Neural cell (in vitro differentiated cells): ENCODE measurements at regions not wholly inside any gene's neighbourhood (a gene's known extent, or its start where the extent isn't known, plus 50 kb on each side); places are given as distances from the start of the nearest gene placed in this dataset.

Experiments
- H2AFZ ChIP-seq: fragments of 200-600, 300-800 bp; sonication (generic), shearing (Covaris generic); 2 replicates; pipeline ENCODE4 v1.6.0; 2014; ENCODE audit warnings: low read depth, mild to moderate bottlenecking, antibody characterized with exemption, low read length, moderate library complexity
- H3F3A ChIP-seq: fragments of 200-600 bp; shearing (Covaris generic); 2 replicates; pipeline ENCODE4 v1.6.1; 2016; ENCODE audit warnings: mild to moderate bottlenecking, moderate library complexity, mixed read lengths, antibody characterized with exemption, low read length; ENCODE audit not compliant: insufficient read depth, poor library complexity, severe bottlenecking
- H3K27ac ChIP-seq: fragments of 200-600, 300-800 bp; sonication (generic), shearing (Covaris generic); 2 replicates; pipeline ENCODE4 v1.5.1; 2014; ENCODE audit warnings: mild to moderate bottlenecking, low read length, moderate library complexity
- H3K27me3 ChIP-seq: fragments of 300-800, 200-600 bp; sonication (generic), shearing (Covaris generic); 2 replicates; pipeline ENCODE4 v1.6.0; 2014; ENCODE audit warnings: mild to moderate bottlenecking, low read depth, low read length, moderate library complexity; ENCODE audit not compliant: insufficient read depth
- H3K36me3 ChIP-seq: fragments of 300-800, 200-600 bp; sonication (generic), shearing (Covaris generic); 2 replicates; pipeline ENCODE4 v1.5.1; 2014; ENCODE audit warnings: mild to moderate bottlenecking, antibody characterized with exemption, low read length, moderate library complexity; ENCODE audit not compliant: insufficient read depth
- H3K4me2 ChIP-seq: fragments of 300-800, 200-600 bp; sonication (generic), shearing (Covaris generic); 2 replicates; pipeline ENCODE4 v1.6.0; 2014; ENCODE audit warnings: mild to moderate bottlenecking, low read length
- H3K4me3 ChIP-seq: fragments of 300-800, 200-600 bp; sonication (generic), shearing (Covaris generic); 2 replicates; pipeline ENCODE4 v1.5.1; 2014; ENCODE audit warnings: mild to moderate bottlenecking, low read length, moderate library complexity
- H3K79me2 ChIP-seq: fragments of 200-600 bp; shearing (Covaris generic); replicated peaks from 2 replicates; pipeline ENCODE4 v1.6.0; 2014; ENCODE audit warnings: mild to moderate bottlenecking, low read length, moderate library complexity; ENCODE audit not compliant: insufficient read depth
- H3K9ac ChIP-seq: fragments of 300-800, 200-600 bp; sonication (generic), shearing (Covaris generic); 2 replicates; pipeline ENCODE4 v1.6.1; 2016; ENCODE audit warnings: mild to moderate bottlenecking, low read length, mixed read lengths
- H3K9me2 ChIP-seq: fragments of 200-600 bp; shearing (Covaris generic); 2 replicates; pipeline ENCODE4 v1.6.1; 2016; ENCODE audit warnings: mild to moderate bottlenecking, low read length, mixed read lengths; ENCODE audit not compliant: insufficient read depth
- H3K9me3 ChIP-seq: fragments of 200-600, 300-800 bp; sonication (generic), shearing (Covaris generic); 2 replicates; pipeline ENCODE4 v1.6.1; 2016; ENCODE audit warnings: mild to moderate bottlenecking, mixed run types, low read length, moderate library complexity, mixed read lengths
- H4K20me1 ChIP-seq: fragments of 200-600 bp; shearing (Covaris generic); 2 replicates; pipeline ENCODE4 v1.6.1; 2016; ENCODE audit warnings: mild to moderate bottlenecking, mixed run types; ENCODE audit not compliant: insufficient read depth
- EP300 ChIP-seq: fragments of 450-650 bp; conservative IDR thresholded peaks from 2 replicates; pipeline ENCODE4 v1.6.1; 2014; ENCODE audit warnings: antibody characterized with exemption, mild to moderate bottlenecking, moderate library complexity; ENCODE audit not compliant: poor library complexity, severe bottlenecking
- EZH2 ChIP-seq: fragments of 200-600, 300-800 bp; shearing (Covaris generic), sonication (generic); IDR thresholded peaks from 2 replicates; pipeline ENCODE4 v1.6.1; 2014; ENCODE audit warnings: antibody characterized with exemption, low read length, borderline replicate concordance, mild to moderate bottlenecking; ENCODE audit not compliant: insufficient read depth, poor library complexity, severe bottlenecking
- MXI1 ChIP-seq: fragments of 450-650 bp; conservative IDR thresholded peaks from 2 replicates; pipeline ENCODE4 v1.6.1; 2014; ENCODE audit warnings: antibody characterized with exemption, mild to moderate bottlenecking; ENCODE audit not compliant: poor library complexity, severe bottlenecking
- POLR2AphosphoS5 ChIP-seq: IDR thresholded peaks from 2 replicates; pipeline ENCODE4 v1.6.1; 2012
- RAD21 ChIP-seq: fragments of 450-650 bp; conservative IDR thresholded peaks from 2 replicates; pipeline ENCODE4 v1.6.1; 2014; ENCODE audit warnings: antibody characterized with exemption, mild to moderate bottlenecking, moderate library complexity
- REST ChIP-seq: IDR thresholded peaks from 2 replicates; pipeline ENCODE4 v1.6.1; 2012; ENCODE audit warnings: borderline replicate concordance
- SMC3 ChIP-seq: fragments of 450-650 bp; conservative IDR thresholded peaks from 2 replicates; pipeline ENCODE4 v1.6.1; 2014; ENCODE audit warnings: antibody characterized with exemption, mild to moderate bottlenecking, moderate library complexity; ENCODE audit not compliant: poor library complexity
- TAF1 ChIP-seq: IDR thresholded peaks from 2 replicates; pipeline ENCODE4 v1.6.1; 2012; ENCODE audit warnings: low read depth
- TF ChIP-seq, protein P1 (sequence below): fragments of 450-650 bp; IDR thresholded peaks from 2 replicates; pipeline ENCODE4 v1.5.1; 2014; ENCODE audit warnings: antibody characterized with exemption, mild to moderate bottlenecking, moderate library complexity; ENCODE audit not compliant: poor library complexity, severe bottlenecking

DNA sequence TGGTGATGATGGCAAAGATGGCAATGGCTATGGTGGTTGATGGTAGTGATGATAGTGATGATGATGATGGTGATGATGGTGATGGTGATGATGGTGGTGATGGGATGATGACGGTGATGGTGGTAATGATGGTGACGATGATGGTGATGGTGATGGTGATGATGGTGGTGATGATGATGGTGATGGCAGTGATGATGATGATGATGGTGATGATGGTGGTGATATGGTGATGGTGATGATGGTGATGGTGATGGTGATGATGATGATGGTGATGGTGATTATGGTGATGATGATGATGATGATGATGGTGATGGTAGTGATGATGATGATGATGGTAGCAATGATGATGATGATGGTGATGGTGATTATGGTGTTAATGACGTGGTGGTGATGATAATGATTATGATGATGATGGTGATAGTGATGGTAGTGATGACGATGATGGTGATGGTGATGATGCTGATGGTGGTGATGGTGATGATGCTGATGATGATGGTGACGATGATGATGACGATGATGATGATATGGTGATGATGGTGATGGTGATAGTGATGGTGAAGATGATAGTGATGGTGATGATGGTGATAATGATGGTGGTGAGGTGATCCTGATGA, 232.1 kb downstream of the BRD1 start:
- Histone ChIP-seq H3K4me2 (no peak overlapping the region), H3K4me3 (no peak overlapping the region), H3K27ac (no peak overlapping the region), H3K9me3 (peaks cover 6% of the 10 kb centered on the region), H3K9me2 (no peaks in the 10 kb centered on the region), H4K20me1 (no peaks in the 10 kb centered on the region), H3K27me3 (no peaks in the 10 kb centered on the region), H3F3A (no peaks in the 10 kb centered on the region), H3K79me2 (no peaks in the 10 kb centered on the region), H2AFZ (no peak overlapping the region), H3K36me3 (no peaks in the 10 kb centered on the region), H3K9ac (no peak overlapping the region)
- TF ChIP-seq REST (no peak), MXI1 (no peak), TAF1 (no peak), EP300 (no peak), SMC3 (no peak), POLR2AphosphoS5 (no peak), RAD21 (no peak), EZH2 (no peak)
- TF ChIP-seq, protein P1, sequence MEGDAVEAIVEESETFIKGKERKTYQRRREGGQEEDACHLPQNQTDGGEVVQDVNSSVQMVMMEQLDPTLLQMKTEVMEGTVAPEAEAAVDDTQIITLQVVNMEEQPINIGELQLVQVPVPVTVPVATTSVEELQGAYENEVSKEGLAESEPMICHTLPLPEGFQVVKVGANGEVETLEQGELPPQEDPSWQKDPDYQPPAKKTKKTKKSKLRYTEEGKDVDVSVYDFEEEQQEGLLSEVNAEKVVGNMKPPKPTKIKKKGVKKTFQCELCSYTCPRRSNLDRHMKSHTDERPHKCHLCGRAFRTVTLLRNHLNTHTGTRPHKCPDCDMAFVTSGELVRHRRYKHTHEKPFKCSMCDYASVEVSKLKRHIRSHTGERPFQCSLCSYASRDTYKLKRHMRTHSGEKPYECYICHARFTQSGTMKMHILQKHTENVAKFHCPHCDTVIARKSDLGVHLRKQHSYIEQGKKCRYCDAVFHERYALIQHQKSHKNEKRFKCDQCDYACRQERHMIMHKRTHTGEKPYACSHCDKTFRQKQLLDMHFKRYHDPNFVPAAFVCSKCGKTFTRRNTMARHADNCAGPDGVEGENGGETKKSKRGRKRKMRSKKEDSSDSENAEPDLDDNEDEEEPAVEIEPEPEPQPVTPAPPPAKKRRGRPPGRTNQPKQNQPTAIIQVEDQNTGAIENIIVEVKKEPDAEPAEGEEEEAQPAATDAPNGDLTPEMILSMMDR: no peak

- Histone ChIP-seq H3K9me2 (no peaks in the 10 kb centered on the region), H3K27ac (no peak overlapping the region), H3K9me3 (peaks cover 6% of the 10 kb centered on the region), H3K36me3 (no peaks in the 10 kb centered on the region), H3K4me2 (no peak overlapping the region), H2AFZ (no peak overlapping the region), H3K9ac (no peak overlapping the region), H3K4me3 (no peak overlapping the region), H4K20me1 (no peaks in the 10 kb centered on the region), H3F3A (no peaks in the 10 kb centered on the region), H3K79me2 (no peaks in the 10 kb centered on the region), H3K27me3 (no peaks in the 10 kb centered on the region)
- TF ChIP-seq, protein P1: no peak
- TF ChIP-seq POLR2AphosphoS5: no peak
- TF ChIP-seq REST: no peak
- TF ChIP-seq SMC3: no peak
- no peak for TF ChIP-seq TAF1
- no peak for TF ChIP-seq EP300
- TF ChIP-seq EZH2: no peak
- TF ChIP-seq MXI1: no peak
Observed at GRCh38 chr22:49594078-49594477, 233.6 kb downstream of the BRD1 start.
